ENCODE measurements at regions not wholly inside any gene's neighbourhood (a gene's known extent, or its start where the extent isn't known, plus 50 kb on each side); places are given as distances from the start of the nearest gene placed in this dataset.

DNA sequence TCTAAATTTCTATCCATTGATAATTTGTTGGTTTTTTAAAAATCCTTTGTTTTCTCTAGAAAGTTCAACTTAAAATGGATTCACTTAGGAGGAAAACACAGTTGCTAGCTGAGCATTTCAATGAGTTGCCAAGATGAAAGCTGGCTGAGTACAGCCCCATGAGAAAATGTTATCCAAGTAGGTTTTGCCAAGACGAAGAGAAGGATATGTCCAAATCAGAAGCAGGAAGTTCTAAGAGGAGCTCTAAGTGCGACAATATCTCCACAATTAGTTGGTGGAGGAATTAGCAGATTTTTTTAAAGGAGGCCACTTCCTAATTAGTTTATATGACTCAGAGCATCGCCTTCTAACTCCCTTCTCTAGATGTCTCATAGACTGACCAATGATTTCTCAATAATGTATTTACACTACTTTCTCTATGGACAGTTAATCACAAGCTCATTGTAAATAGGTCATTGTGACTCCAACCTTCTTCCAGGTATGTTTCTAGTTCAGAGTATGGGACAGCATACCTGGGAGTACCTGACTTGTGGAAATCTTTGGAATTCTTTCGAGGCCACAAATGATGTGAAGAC is 873.3 kb upstream of the SOX9 start:
- DNase-seq: no peak

DNA sequence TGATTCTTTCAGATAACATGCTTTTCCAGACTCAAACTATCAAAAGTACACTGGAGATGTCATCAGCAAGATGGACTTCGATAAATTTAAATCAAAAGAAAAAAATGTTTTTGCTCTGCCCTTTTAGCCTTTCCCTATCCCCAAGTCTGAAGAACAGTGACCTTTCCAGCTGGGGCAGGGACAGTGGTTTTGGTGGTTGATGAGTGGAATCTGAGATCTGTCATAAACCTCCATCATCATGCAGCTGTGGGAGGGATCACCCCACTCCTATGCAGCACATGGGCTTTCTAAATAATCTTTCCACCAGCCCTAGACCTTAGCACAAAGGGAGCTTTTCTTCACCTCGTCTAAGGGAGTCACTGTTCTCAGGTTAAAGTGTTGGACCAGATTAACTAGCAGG is 869.5 kb upstream of the SOX9 start:
- DNase-seq: no peak

DNA sequence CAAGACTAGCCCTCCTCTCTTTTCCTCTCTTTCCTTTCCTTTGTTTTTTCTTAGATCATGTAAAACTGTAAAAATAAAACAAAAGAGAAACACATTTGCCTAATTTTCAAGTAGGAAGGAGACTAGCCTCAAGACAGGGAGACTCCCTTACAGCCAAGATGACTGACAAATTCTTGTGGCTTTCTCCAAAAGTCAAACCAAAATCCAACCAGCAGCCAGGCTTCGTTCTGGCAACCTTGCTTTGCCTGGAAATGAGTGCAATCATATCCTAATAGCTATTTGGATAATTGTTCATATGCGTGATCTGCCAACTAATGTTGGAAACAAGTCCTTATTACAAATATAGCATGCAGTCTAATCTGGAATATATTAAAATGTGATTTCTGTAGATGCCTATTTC is 868.9 kb upstream of the SOX9 start:
- no peak for DNase-seq

DNA sequence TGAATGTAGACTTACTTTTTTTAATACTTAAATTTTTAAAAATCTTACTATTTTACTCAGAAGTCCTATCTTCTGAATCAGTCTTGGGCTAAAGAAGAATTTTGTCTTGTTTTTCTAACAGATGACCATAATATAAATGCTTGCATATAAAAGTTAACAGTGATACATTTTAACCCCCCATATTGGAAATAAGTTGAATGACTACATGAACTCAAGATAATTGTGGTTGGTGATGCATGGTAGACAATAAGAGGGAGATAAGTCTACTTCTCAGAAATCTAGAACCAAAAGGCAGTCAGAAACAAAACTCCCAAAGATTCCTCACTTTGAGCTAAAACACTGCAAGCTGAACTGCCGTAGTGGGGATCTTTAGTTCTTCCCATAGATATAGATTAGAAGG is 868.4 kb upstream of the SOX9 start:
- no peak for DNase-seq

DNA sequence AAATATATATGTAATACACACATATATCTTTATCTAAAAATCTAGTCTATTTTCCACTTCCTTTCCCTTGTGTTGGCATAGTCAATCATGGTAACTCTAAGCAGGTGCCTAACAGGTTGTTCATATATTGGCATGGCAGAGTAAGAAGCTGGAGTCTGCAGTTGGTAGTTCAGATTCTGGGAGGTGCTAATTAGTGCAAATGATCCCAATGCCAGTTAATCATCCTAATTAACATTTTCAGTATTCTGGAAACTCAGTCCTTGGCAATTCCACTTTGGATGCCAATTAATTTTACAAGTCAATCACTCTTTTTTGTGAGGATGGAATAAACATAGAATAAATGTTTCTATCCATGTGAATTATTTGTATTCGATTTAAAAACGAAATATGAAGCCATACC is 863.7 kb upstream of the SOX9 start:
- no peak for DNase-seq

DNA sequence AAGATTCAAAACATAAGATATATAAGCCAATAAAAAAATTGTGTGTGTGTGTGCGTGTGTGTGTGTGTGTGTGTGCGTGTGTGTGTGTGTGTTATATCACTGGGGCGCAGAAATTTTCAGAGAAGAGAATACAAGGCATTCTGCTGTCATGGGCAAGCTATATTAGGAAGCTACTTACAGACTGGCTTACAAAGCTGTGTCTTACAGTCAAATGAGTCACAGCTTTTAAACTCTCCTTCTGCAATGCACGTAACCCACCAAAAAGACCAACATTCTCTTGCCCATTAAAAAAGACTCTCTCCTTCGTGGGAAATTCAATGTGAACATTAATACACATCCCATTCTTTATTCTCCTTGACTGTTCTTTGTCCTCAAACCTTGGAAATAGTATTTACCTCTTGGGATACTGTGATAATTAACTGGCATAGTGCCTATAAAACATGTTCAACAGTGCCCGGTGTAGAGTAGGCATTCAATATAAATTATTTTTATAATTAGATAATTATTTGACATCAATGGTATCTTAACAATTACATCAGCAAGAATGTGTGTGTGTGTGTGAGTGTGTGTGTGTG is 860.4 kb upstream of the SOX9 start:
- DNase-seq: no peak

DNA sequence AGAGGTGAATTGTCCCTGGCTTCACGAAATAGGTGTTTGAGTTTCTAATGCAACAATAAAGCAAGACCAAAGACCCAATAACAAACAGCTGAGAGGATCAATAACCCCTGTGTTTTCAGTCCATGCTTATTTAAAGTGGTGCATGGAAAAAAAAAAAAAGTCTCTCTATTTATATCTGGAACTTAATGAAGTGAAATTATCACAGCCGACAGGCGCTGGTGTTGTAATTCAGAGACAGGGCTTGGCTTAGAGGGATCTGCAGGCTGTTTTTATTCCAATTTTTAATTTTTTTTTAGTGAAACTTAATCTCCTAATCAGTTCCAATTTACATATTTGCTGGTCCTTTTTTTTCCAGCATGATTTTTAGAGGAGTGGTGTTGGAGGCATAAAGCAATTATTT is 858.2 kb upstream of the SOX9 start:
- DNase-seq: no peak

DNA sequence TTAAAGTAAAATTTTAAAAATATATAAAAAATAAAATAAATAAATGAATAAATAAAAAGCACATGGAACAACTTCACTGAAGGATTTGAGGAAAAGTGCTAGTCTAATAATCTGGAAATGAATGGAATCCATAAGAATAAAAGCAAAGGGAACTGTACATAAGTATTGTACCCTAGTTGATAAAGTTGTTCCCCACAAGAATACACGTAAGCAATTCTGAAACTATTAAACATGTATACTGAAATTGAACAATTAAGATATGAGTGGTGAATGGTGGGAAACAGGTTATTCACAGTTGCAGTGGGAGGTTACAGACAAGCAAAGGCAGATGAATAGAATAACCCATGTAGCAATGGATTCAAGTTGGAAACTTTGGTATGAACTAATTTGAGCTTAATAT is 853.2 kb upstream of the SOX9 start:
- no peak for DNase-seq

DNA sequence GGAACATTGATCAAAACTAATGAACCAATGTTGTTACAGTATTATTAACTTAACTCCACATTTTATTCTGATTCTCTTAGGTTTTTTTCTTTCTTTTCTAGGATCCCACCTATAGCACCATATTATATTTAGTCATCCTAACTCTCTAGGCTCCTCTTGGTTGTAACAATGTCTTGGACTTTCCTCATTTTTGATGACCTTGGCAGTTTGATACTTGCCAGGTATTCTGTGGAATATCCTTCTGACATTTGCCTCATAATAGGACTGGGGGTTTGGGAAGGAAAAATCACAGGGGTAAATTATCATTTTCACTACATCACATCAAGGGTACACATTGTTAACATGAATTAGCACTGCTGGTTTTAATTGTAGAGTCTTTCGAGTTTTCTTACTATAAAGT is 851.6 kb upstream of the SOX9 start:
- no peak for DNase-seq

DNA sequence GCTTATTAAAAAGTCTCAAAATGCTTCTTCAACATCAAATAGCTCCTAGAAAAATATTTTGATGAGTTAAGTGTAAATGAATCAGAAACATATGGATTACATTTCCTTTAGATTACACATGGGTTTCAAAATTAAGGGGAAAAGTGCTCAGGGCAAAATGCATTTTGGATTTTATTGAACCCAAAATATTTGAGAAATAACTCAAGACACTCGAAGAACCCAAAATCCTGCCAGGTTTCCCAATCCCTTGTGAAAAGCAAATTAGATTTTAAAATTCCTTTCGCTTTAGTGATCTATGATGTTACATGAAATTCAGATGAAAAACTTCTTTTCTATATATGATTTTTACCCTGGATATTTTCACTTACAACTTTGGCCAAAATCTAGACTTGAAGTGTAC is 847.4 kb upstream of the SOX9 start:
- no peak for DNase-seq

DNA sequence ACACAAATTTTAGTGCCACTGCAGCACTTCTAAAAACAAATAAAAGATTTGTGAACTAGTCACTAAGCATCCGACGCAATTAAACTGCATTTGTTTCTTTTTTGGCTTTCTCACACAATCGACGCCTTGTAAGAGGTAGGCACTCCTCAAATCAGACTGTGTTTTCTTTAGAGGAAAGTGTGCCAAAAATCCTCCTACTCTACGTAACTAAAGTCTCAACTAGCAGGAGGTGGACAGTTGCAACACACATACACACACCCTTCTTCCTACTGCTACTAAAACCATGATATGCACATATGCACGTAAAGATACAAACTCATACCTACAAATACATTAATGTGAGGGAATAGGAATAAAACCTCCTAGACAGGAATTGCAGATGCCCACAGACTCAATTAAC is 844.7 kb upstream of the SOX9 start:
- no peak for DNase-seq

DNA sequence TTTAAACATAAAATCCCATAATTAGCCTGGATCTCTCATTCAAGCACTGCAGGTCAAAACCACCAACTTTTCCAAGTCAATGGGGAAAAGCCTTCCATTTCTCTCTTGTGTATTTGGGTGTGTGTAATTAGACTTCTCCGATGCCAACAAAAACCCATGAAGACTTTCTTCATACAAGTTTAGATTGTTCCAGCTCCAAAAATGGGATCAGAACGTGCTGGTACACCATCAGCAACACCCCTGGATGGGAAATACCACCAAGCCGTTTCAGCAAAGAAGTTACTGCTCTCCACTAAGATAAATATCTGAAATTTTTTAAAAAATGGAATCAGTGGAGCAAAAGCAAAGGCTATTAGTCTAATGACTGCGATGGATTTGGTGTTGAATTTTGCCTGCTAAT is 837.3 kb upstream of the SOX9 start:
- no peak for DNase-seq

DNA sequence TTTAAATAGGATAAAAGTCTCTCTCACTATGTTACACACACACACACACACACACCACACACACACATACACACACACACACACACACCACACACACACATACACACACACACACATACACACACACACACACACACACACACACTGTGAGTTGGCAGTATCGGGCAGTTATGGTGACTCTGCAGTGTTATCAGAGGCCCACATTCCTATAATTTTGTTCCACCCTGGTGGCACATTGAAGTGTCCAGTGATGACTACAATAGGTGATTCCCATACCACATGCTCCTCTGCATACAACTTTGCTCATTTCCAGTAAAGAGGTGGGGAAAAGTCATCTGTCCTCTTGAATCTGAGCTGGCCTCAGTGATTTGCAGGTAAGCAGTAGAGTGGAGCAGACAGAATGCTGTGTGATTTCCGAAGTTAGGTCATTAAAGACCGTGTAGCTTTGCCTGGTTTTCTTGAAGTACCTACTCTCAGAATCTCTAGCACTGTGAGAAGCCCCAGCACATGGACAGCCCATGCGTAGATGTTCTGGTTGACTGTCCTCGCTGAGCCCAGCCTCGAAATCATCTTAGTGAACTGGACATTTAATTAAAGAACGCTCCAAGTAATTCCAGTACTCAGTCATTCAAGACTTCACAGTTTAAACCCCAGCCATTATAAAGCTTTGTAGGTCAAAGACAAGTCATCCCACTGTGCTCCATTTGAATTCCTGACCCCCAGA is 836.6 kb upstream of the SOX9 start:
- no peak for DNase-seq

DNA sequence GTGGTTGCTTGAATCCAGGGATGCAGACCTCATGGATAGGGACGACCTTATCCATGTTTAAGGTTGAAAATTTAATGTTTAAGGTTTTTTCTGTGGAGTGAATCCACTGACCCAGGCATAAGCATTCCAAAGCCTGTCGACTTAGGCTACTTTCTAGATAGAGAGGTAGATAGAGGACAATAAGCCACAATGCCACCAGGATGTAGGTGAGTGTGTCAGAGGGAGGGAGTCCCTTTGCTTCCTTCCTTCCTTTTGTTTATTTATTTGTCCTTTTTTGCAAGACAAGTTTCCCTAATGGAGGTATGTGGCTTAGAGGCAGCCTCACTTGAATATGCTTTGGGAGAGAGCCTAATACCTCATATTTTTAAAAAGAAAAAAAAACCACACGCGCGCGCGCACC is 834.2 kb upstream of the SOX9 start:
- DNase-seq: no peak

DNA sequence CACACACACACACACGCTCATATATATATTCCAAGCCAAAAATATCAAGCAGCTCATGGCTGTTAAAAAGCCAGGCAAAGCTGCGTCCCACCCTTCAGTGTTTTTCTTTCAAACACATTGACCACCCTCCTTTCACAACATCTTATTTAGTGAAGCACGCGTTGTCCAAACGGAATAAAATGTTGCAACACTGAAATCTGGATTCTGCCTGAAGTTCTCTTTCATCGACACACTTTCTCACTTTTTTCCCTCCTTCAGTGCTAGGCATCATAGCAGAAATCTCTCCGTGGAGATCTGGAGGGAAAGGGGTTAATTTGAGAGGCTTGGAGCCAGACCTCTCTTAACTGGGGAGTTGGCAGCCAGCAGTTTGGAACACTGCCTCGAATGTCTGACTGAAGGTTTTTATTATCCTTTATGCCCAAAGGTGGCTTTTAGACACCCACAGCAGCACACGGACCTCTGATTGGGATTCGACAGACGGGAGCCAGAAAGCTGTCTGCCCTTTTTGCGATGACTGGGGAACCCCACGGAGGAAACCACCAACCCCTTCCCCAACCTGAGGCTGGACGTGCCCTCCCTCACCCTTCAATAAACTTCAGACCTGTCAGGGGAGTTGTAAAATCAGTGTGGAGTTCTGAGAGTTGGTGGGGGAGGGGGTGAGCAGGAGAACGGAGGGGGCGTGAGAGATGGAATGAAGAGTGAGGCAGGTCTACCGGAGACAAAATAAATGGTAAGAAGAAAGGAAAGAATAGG is 833.6 kb upstream of the SOX9 start:
- no peak for DNase-seq

DNA sequence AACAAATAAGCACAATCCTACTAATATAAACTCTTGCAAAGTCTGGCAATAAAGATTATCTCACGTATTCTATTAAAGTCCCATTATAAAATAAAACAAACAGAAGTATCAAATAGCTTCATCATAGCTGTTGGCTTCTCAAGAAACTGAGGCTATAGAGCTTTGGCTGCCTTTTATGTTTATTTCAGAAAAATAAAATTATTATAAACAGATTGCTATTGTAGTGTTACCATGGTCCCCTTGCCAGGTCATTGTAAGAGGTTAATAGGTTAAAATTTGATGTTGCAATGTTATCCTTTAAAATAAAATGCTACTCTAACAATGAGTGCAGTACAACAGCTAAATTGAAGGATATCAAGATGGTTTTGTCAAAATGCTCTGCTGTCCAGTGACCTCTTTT is 828.8 kb upstream of the SOX9 start:
- DNase-seq: no peak

DNA sequence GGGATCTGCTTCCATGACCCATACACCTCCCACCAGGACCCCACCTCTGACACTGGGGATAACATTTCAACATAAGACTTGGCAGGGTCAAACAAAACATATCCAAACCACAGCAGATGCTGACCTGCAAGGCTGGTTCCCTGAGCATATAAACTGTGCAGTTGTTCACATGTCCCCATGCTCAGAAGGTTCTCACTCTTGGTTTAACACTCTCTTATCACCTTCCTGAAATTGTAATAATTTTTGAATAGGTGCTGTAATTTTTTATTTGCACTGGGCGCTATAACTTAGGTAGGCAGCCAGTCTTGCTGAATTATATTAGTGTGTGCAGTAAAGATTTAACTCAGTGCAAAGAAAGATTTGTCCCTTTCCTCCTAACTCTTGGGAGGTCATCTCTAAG is 824.8 kb upstream of the SOX9 start:
- DNase-seq: no peak

DNA sequence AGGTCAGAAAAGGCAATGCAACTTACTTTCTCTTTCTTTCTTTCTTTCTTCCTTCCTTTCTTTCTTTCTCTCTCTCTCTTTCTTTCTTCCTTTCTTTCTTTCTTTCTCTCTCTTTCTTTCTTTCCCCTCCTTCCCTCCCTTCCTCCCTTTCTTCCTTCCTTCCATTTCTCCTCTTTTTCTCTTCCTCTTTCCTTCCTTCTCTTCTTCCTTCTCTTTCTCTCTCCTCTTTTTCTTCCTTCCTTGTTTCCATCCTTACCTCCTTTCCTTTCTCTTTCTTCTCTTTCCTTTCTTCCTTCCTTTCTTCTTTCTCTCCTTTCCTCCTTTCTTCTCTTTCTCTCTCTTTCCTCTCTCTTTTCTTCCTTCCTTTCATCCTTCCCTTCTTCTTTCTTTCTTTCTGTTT is 819.8 kb upstream of the SOX9 start:
- DNase-seq: no peak

DNA sequence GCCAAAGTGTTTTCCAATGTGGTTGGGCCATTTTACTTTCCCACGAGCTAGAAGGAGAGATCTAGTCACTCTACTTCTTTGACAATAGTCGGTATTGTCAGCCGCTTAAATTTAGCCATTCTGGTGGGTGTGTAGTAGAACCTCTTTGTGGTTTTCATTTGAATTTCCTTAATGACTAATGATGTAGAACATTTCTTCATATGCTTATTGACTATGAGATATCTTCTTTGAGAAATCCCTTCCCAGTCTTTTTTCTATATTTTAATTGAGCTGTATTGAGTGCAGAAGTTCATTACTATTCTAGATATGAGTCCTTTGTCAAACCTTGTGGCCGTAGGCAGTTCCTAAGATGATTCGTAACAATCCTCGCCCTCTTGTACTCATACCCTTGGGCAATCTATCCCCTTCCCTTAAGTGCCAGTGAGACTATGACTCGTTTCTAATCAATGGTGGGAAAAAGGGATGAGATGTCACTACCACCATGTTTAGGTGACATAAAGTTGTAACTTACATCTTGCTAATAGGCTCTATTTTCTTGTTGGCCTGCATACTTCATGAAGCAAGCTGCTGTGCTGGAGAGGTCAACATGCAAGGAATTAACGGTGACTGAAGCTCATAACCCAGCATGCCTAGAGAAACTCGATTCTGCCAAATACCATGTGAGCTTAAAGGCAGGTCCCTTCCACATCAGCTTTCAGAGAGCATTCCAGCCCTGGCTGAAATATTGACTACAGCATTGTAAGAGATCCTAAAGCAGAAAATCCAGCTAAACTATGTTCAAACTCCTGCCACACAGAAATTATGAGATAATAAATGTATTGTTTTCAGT is 817.9 kb upstream of the SOX9 start:
- DNase-seq: no peak

DNA sequence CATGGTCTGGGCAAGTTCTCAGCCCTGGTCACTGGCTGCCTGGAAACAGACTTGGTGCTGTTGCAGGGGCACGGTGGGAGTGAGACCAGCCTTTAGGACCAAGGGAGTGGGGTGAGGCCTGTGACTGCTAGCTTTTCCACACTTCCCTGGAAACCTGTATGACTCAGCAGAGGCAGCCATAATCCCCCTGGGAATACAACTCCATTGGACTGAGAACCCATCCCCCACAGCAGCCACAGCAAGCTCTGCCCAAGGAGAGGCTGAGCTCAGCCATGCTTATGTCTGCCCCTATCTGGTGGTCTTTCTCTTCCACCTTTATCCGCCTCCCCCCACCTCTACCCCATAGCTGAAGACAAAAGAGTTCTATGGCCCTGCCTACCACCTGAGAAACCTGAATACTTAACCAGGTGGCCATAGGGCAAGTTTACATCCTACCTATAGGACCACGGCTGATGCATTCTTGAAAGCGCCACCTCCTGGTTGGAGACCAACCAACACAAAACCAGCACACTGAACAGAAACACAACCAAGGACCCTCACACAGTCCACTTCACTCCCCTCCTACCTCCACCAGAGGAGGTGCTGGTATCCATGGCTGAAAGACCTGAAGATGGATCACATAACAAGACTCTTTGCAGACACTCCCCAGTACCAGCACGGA is 816.2 kb upstream of the SOX9 start:
- no peak for DNase-seq

DNA sequence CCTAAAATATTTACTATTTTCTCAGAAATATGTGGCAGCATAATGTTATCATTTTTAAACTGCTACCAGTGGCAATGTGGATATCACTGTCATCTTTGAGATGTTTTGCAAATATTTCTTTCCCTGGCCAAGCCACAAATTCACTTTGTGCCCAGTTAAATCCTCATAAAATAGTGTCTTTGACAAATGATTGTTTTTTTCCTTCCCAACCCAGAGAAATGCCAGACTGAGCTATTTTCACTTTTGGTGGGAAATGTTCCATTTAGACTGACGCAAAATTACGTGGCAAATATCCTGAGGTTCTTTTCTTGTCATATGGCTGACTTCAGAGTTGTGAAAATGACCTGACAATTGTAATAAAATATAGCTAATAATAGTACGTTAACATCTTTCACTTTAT is 807.0 kb upstream of the SOX9 start:
- no peak for DNase-seq

DNA sequence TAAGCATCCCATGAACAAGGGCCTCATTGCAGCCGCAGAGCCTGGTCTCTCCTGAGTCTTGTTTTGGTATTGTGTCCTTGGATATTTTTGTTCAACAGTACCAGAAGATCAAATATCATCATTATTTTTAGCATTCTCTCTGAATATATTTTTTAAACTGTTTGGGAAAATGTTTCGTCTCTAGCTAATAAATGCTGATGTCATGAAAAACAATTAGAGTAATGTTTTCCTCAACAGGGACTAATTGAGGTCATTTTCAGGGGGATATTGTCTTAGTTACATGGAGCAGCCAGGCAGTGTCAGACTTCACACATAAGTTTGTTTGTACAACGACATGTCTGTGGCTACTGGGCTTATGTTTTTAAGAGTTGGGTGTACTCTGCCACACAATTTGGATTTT is 805.3 kb upstream of the SOX9 start:
- DNase-seq: no peak
